ES-I3 (cell line): ENCODE measurements at regions not wholly inside any gene's neighbourhood (a gene's known extent, or its start where the extent isn't known, plus 50 kb on each side); places are given as distances from the start of the nearest gene placed in this dataset.

ENCODE experiments used
- H3K36me3 ChIP-seq: 2 replicates; pipeline ENCODE4 v1.6.1; 2013; ENCODE audit warnings: mild to moderate bottlenecking, low read length, control low read depth, moderate library complexity; ENCODE audit not compliant: insufficient read depth
- H3K4me1 ChIP-seq: 2 replicates; pipeline ENCODE4 v1.6.1; 2013; ENCODE audit warnings: mild to moderate bottlenecking, control low read depth, low read length; ENCODE audit not compliant: insufficient read depth
- H3K9ac ChIP-seq: 2 replicates; pipeline ENCODE4 v1.6.1; 2013; ENCODE audit warnings: low read depth, mild to moderate bottlenecking, low read length, moderate library complexity
- H3K9me3 ChIP-seq: 2 replicates; pipeline ENCODE4 v1.6.1; 2013; ENCODE audit warnings: mild to moderate bottlenecking, low read length, moderate library complexity; ENCODE audit not compliant: control insufficient read depth, insufficient read depth

DNA sequence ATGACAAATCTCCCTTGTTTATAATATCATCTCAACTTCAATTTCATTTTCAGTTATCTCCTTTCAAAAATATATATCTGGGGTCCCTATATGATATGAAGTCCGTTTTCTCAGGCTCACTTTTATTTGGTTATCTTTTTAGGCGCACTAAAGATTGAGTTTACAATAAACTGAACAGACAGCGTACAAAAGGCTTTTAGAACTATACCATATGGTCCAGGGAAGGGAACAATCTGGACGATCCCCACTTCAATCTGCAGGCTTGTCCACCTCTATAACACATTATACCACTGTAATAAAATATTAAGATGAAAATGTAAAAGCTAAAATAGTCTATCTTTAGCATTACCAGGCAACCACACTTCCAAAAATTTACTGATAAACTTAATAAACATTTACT, 289.9 kb downstream of the ZEB2 start:
- Histone ChIP-seq H3K4me1 (peaks cover 24% of the 10 kb centered on the region), H3K9ac (no peak overlapping the region), H3K36me3 (no peaks in the 10 kb centered on the region), H3K9me3 (no peaks in the 10 kb centered on the region)

DNA sequence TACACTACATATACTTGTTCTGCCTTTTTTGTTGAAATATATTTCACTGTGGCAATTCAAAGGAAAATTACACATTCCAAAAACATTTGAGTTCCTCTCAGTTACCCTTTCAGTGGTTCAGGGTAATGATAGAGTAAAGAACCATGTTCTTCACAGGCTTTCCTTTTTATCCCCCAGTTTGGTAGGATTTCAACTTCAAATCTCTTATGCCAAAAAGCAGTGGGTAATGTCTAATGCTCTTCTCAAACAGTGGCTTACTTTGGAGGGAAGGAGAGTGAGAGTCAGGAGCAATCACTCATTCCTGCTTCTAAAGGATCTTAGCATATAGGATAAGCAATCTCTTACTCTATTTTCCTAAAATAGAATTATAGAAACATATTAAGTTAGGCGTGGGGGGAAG, 290.6 kb downstream of the ZEB2 start:
- no peak overlapping the region for H3K9ac ChIP-seq
- peaks cover 17% of the 10 kb centered on the region for H3K4me1 ChIP-seq
- no peaks in the 10 kb centered on the region for H3K9me3 ChIP-seq
- H3K36me3 ChIP-seq: no peaks in the 10 kb centered on the region

DNA sequence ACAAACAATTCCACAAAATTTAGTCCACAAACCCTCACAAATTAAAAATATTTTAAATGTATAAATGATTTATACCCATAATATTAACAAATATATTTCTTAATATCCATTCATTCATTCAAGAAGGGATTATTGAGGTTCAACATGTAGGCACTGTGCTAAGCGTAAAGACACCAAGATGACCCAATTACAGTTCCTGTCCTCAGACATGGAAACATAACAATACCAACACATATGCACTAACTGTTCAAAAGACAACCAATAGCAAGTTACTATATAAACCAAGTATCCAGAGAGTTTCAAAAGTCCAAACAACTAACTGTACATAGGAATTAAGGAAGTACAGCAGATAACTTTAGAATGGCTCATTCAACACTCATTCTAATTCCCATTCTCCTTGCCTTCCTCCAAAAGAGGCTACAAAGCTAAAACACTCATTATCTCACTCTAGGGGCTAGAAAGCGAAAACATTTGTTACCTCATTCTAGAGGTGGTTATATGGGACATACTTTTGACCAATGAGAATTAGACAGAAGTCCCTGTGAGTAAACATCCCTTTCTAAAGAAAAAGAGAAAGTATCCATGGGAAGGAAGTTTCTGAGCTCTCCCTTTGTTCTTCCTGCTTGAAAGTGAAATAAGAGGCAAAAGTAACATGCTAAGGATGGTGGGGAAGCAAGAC, 292.4 kb downstream of the ZEB2 start:
- H3K36me3 ChIP-seq: no peaks in the 10 kb centered on the region
- no peak overlapping the region for H3K9ac ChIP-seq
- H3K9me3 ChIP-seq: no peaks in the 10 kb centered on the region
- peaks cover 14% of the 10 kb centered on the region; the same call in 1 of the 2 replicates for H3K4me1 ChIP-seq

DNA sequence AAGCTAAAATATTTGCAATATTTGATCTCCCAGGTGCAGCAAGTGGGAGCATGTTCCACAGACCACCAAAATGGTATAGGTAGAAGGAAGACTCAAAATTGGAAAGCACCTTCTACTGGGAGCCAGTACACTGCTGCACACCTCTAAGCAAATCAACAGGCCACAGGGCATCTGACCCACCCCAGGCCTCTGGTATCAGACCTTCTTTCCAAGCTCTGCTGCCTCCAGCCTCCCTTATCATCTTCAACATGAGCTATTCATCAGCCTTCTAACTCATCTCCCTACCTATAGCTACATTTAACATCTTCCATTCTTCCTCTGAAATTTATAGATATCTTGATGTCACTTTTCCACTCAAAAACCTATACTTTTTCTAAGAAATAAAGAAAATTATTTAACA, 294.8 kb downstream of the ZEB2 start:
- H3K9me3 ChIP-seq: no peaks in the 10 kb centered on the region
- peaks cover 9% of the 10 kb centered on the region; the same call in 1 of the 2 replicates for H3K4me1 ChIP-seq
- no peak overlapping the region for H3K9ac ChIP-seq
- no peaks in the 10 kb centered on the region for H3K36me3 ChIP-seq

DNA sequence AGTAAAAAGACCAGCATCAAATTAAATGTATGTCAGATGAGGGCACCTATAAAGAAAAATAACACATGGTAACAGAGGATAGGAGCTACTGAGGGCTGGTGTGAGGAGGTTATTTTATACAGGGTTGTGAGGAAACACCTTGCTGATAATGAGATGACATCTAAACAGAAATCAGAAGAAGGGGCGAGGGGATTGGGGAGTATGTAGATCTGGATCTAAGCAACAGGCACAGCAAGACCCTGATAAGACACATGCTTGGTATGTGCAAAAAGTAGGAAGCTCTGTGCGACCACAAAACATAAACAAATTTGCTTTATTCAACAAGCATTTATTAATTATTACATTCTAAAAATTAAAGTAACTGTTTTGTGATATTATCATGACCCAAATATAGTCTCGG, 295.4 kb downstream of the ZEB2 start:
- Histone ChIP-seq H3K36me3 (no peaks in the 10 kb centered on the region), H3K4me1 (peaks cover 3% of the 10 kb centered on the region; the same call in 1 of the 2 replicates), H3K9me3 (no peaks in the 10 kb centered on the region), H3K9ac (no peak overlapping the region)

DNA sequence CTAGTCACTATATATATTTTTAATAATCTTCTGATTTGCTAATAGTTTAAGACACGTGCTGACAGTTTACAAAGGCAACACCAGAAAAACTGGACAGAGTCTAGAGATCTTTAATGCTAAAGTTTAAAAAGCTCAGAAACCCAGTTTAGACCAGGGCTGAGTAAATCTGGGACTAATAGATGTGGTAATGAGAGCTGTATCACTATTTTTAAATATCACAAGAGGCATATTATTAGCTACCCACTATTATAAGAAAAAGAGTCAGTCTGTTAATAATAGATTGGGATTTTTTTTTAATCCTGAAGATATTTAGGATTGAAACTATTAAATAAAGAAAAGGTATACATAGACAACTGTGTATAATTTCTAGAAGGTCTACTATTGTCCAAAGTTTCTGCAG, 299.9 kb downstream of the ZEB2 start:
- Histone ChIP-seq H3K36me3 (no peaks in the 10 kb centered on the region), H3K9me3 (no peaks in the 10 kb centered on the region), H3K9ac (no peak overlapping the region), H3K4me1 (peaks cover 7% of the 10 kb centered on the region)

DNA sequence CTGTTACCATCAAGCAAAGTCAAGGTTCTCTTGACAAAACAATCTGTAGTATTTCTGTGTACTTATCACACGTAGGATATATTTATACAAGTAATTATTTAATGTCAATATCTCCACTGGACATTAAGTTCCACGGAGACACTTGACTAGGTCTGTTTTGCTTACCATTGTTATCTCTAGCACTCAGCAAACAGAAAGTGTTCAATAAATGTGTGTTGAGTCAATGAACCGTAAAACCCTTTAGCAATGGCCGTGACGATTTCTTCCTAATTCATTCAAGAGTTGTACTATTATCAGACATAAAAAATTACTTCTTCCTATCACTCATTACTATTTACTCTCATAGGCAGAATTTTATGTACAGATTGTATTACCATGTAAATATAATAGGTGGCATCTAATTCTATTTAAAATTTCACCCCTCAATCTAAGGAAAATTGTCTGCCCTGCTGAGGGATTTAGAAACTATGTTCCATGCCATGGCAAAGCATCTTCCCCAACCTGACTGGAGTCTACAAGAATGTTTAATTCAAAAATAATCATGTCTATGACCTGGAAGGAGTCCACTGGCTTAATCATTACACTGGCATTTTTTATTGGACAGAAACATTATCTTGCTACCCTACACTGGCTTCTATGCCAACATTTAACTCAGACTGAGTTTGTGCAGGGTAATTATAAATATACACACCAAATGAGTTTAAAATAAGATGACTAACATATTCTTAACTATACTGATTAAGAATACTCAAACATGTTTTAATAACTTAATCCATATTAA, 301.9 kb downstream of the ZEB2 start:
- Histone ChIP-seq H3K9me3 (no peaks in the 10 kb centered on the region), H3K9ac (no peak overlapping the region), H3K36me3 (no peaks in the 10 kb centered on the region), H3K4me1 (peaks cover 7% of the 10 kb centered on the region)

DNA sequence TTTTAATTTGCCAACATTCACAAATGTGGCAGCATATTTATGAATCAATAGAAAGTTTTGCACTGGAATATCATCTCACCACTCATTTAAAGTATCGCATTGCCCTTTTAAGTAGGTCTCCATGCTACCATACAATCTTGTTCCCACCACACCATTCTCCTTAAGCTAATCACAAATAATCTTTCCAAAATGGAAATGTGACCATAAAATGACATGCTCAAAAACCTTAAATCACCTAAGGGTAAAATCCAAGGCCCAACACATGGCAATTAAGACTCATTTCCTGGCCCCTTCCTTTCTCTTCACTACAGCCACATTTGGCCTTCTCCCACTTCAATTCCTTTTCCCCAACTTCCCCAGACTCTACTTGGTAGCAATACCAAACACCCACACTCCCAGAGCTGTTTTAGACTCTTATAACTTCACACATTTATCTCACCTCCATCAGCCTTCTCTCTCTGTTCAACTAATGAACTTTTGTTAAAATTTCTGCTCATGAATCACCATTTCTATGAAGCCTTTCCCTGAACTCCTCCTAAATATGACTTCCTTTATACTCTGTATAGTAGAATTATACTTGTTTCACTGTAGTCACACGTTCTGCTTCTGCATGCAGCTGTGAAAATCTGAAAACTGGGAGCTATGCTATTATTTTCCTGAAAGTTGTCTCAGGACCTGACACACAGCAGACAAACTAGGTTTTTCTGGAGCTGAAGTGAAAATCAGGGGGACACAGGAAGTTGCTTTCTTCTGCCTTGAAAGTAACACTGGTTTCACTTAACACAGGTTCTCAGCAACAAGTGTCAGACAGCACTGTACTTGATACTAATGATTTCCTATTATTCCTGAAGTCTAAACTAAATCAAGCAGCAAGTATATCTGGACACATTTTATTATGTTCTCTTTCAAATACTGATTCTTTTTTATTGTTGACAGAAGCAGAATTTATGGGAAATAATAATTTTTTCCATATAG, 303.9 kb downstream of the ZEB2 start:
- Histone ChIP-seq H3K4me1 (peaks cover 7% of the 10 kb centered on the region), H3K36me3 (no peaks in the 10 kb centered on the region), H3K9ac (no peak overlapping the region), H3K9me3 (no peaks in the 10 kb centered on the region)

DNA sequence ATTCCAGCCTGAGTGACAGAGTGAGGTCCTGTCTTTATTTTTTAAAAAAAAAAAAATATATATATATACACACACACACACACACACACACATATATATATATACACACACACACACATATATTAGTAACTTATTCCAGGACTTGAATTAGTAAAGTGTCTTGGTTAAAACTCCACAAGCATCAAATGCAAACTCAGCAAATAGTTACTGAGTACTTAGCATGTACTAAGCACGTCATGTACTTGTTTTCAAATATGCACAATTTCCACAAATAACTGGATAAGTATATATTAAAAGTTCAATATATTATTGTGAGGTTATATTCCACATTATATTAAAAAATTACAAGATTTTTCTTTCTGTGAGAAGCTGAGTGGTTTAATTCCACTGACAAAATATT, 304.7 kb downstream of the ZEB2 start:
- Histone ChIP-seq H3K9me3 (no peaks in the 10 kb centered on the region), H3K4me1 (peaks cover 7% of the 10 kb centered on the region), H3K36me3 (no peaks in the 10 kb centered on the region), H3K9ac (no peak overlapping the region)

DNA sequence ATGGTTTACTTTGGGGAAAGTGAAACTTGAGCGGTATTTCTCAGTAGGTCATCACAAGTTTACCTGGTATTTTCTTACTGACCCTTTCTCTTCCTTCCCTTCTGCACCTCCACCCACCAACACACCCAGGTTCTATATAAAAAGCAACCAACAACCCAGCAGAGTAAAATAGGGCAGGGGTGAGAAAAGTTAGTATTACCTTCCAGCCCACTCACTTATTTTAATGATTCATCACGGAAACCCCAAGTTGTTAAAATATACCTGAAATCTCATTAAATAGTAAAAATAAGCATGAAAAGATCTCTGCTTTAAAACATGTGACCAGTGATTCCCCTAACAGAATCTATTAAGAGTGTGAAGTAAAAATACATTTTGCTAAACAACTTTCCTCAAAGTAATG, 306.1 kb downstream of the ZEB2 start:
- Histone ChIP-seq H3K4me1 (peaks cover 9% of the 10 kb centered on the region), H3K9me3 (no peaks in the 10 kb centered on the region), H3K36me3 (no peaks in the 10 kb centered on the region), H3K9ac (no peak overlapping the region)

DNA sequence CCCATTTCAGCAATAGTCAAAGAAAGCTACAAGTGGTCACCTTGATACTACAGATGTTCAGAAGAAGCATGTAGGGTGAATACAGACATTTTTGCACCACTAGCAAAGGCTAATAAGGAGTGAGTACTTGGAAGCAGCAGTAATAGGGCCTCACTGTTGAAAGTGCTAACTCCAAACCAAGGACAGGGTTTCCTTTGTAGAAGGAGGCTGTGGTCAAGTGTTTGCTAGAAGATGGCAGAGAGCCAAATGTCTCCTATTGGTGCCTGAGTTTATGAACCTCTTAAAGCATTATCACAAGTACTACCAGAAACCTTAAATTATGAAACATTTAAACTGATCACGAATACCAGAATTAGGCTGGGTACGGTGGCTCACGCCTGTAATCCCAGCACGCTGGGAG, 308.1 kb downstream of the ZEB2 start:
- Histone ChIP-seq H3K4me1 (peaks cover 9% of the 10 kb centered on the region), H3K36me3 (no peaks in the 10 kb centered on the region), H3K9me3 (no peaks in the 10 kb centered on the region), H3K9ac (no peak overlapping the region)

DNA sequence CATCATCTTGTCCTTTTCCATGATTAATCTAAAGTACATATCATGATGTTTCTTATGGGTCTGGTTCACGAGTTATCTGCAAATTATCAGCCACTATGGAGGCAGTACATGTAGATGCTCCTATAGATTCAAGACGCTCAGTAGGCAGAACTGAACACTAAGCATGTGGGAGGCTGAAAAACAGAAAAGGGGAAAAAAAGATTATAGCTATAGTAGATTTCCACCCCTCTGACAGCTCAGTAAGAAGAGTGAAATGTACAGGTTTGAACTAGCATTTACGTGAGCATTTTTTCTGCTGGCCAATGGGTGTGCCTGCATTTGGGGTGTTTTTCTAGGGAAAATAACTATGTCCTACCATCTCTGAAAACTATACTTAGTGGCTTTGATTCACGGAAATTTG, 308.9 kb downstream of the ZEB2 start:
- Histone ChIP-seq H3K9ac (no peak overlapping the region), H3K36me3 (no peaks in the 10 kb centered on the region), H3K4me1 (peaks cover 7% of the 10 kb centered on the region), H3K9me3 (no peaks in the 10 kb centered on the region)

DNA sequence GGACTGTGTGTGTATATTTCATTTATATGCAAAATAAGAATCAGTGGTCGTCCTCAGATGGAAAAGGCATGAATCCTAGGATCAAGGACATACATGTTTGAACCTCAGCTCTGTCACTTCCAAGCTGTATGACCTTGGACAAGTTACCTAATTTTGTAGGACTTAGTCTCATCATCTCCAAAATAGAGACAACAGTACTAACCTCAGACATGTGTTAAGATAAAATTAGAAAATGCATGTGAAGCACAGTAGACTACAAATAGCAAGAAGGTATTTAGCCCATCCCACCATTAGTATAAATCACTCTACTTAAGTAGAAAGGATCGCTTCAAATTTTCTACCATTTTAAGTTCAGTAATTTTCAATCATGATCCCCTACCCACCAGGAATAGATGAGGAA, 309.8 kb downstream of the ZEB2 start:
- no peak overlapping the region for H3K9ac ChIP-seq
- H3K36me3 ChIP-seq: no peaks in the 10 kb centered on the region
- no peaks in the 10 kb centered on the region for H3K9me3 ChIP-seq
- 0 out of 2 replicates have a peak, but pooled peaks cover 2% of the 10 kb centered on the region for H3K4me1 ChIP-seq

DNA sequence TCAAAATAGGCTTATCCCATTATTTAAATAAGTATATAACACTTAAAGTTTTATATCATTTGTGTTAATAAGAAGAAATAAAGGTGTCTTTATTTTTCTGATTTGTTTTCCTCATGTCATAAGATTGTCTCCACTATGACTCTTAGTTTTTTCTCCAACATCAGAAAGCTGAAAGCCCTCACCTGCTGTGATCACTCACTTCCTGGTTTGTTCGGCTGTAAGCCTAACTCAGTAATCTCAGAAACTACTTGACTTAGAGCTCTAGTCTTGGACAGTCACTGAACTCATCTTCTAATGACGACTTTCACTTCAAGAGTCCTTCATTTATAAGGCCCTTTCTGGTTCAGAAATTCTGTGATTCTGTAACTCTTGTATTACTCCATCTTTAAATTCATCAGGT, 311.0 kb downstream of the ZEB2 start:
- Histone ChIP-seq H3K9me3 (no peaks in the 10 kb centered on the region), H3K36me3 (no peaks in the 10 kb centered on the region), H3K4me1 (0 out of 2 replicates have a peak, but pooled peaks cover 2% of the 10 kb centered on the region), H3K9ac (no peak overlapping the region)
